ENCODE measurements at regions not wholly inside any gene's neighbourhood (a gene's known extent, or its start where the extent isn't known, plus 50 kb on each side); places are given as distances from the start of the nearest gene placed in this dataset.

GRCh38 chr1:190708418-190709057 lies 230.9 kb upstream of the BRINP3 start:
- 95% methylated on average over 4 of the region's 4 CpGs for WGBS (ENCODE audit: low lambda C conversion rate, missing lambda C conversion rate)

DNA sequence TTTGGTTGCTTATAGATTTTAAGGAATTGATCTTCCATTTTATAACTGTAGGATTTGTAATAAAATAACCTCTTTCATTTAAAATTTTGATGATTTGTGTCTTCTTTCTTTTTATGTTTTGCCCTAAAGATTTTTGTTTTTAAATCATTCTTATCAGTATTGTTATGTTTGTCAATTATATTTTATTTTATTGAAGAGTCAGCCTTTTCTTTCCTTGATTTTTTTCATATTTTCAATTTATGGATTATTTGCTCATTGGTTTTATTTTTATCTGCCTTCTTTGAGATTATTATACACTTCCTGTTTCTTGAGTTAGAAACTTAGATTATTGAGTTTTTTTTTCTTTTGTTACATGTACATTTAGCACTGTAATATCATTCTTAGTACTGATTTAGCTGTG lies 233.4 kb upstream of the BRINP3 start:
- TF ChIP-seq EZH2phosphoT487 (IDR thresholded peaks at IDR 0.05; ENCODE audit: low read depth, severe bottlenecking, unreplicated experiment), result no peak
- TF ChIP-seq, protein P1, sequence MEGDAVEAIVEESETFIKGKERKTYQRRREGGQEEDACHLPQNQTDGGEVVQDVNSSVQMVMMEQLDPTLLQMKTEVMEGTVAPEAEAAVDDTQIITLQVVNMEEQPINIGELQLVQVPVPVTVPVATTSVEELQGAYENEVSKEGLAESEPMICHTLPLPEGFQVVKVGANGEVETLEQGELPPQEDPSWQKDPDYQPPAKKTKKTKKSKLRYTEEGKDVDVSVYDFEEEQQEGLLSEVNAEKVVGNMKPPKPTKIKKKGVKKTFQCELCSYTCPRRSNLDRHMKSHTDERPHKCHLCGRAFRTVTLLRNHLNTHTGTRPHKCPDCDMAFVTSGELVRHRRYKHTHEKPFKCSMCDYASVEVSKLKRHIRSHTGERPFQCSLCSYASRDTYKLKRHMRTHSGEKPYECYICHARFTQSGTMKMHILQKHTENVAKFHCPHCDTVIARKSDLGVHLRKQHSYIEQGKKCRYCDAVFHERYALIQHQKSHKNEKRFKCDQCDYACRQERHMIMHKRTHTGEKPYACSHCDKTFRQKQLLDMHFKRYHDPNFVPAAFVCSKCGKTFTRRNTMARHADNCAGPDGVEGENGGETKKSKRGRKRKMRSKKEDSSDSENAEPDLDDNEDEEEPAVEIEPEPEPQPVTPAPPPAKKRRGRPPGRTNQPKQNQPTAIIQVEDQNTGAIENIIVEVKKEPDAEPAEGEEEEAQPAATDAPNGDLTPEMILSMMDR (IDR thresholded peaks at IDR 0.05; ENCODE audit: poor library complexity), result no peak
- no peak for TF ChIP-seq EZH2 (IDR thresholded peaks at IDR 0.05; ENCODE audit: borderline replicate concordance)
- no peak for DNase-seq (ENCODE audit: low spot score)
- no peak overlapping the region for H3K4me3 ChIP-seq

More at GRCh38 chr1:190708418-190709057, 230.9 kb upstream of the BRINP3 start:
- H3K36me3 ChIP-seq (replicated peaks; ENCODE audit: insufficient read depth, low read depth), result no peaks in the 10 kb centered on the region
- H3K4me1 ChIP-seq (ENCODE audit: insufficient read depth), result no peaks in the 10 kb centered on the region
- H3K4me3 ChIP-seq, result no peak overlapping the region
- H3K9me3 ChIP-seq (ENCODE audit: low read depth), result no peaks in the 10 kb centered on the region
- no peak for TF ChIP-seq EZH2 (IDR thresholded peaks at IDR 0.05; ENCODE audit: borderline replicate concordance)
- TF ChIP-seq, protein P1 (IDR thresholded peaks at IDR 0.05; ENCODE audit: poor library complexity), result no peak
- TF ChIP-seq EZH2phosphoT487 (IDR thresholded peaks at IDR 0.05; ENCODE audit: low read depth, severe bottlenecking, unreplicated experiment), result no peak
- no peaks in the 10 kb centered on the region for H4K20me1 ChIP-seq (ENCODE audit: insufficient read depth, poor library complexity, severe bottlenecking)
- no peak overlapping the region for H3K4me2 ChIP-seq
- no peak overlapping the region for H2AFZ ChIP-seq
- no peaks in the 10 kb centered on the region for H3K27me3 ChIP-seq
- DNase-seq (ENCODE audit: low spot score), result no peak
- H3K9me2 ChIP-seq (replicated peaks; ENCODE audit: insufficient read depth), result no peaks in the 10 kb centered on the region
- no peaks in the 10 kb centered on the region for H3K79me2 ChIP-seq
- H3K27ac ChIP-seq, result no peak overlapping the region

DNA sequence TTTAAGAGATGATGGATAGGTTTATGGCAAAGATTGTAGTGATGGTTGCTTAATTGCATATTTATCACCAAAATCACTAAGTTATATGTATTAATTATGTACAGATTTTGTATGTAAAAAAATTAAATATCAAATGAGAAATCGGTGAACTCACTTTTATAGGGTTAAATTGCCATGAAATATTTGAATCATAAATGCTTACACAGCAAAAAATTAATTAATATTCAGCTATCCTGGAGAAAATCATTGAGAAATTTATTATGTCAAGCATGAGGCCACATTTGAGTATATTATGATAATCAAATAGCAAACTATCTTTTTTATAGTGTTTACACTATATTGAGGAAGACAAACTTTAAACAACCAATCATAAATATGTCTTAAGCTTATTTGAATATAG lies 239.4 kb upstream of the BRINP3 start:
- TF ChIP-seq, protein P1 (IDR thresholded peaks at IDR 0.05; ENCODE audit: poor library complexity), result no peak
- TF ChIP-seq EZH2phosphoT487 (IDR thresholded peaks at IDR 0.05; ENCODE audit: low read depth, severe bottlenecking, unreplicated experiment) (no peak), EZH2 (IDR thresholded peaks at IDR 0.05; ENCODE audit: borderline replicate concordance) (no peak)
- no peak overlapping the region for H3K4me3 ChIP-seq
- no peaks in the 10 kb centered on the region for H3K4me1 ChIP-seq (ENCODE audit: insufficient read depth)
- H4K20me1 ChIP-seq (ENCODE audit: insufficient read depth, poor library complexity, severe bottlenecking), result no peaks in the 10 kb centered on the region
- no peak overlapping the region for H3K27ac ChIP-seq
- H3K79me2 ChIP-seq, result no peaks in the 10 kb centered on the region
- no peak for DNase-seq (ENCODE audit: low spot score)
- H3K9me2 ChIP-seq (replicated peaks; ENCODE audit: insufficient read depth), result no peaks in the 10 kb centered on the region
- H3K9me3 ChIP-seq (ENCODE audit: low read depth), result no peaks in the 10 kb centered on the region
- no peaks in the 10 kb centered on the region for H3K36me3 ChIP-seq (replicated peaks; ENCODE audit: insufficient read depth, low read depth)
- H3K27me3 ChIP-seq, result no peaks in the 10 kb centered on the region
- WGBS (ENCODE audit: low lambda C conversion rate, missing lambda C conversion rate), result 64% methylated on average over 1 of the region's 1 CpG
- H3K4me2 ChIP-seq, result no peak overlapping the region
- H2AFZ ChIP-seq, result no peak overlapping the region

More for the DNA sequence above, 233.4 kb upstream of the BRINP3 start:
- Histone ChIP-seq H2AFZ (no peak overlapping the region), H3K36me3 (replicated peaks; ENCODE audit: insufficient read depth, low read depth) (no peaks in the 10 kb centered on the region), H3K4me2 (no peak overlapping the region), H3K9me2 (replicated peaks; ENCODE audit: insufficient read depth) (no peaks in the 10 kb centered on the region), H3K9me3 (ENCODE audit: low read depth) (no peaks in the 10 kb centered on the region), H3K4me1 (ENCODE audit: insufficient read depth) (no peaks in the 10 kb centered on the region), H3K27ac (no peak overlapping the region), H4K20me1 (ENCODE audit: insufficient read depth, poor library complexity, severe bottlenecking) (no peaks in the 10 kb centered on the region), H3K79me2 (no peaks in the 10 kb centered on the region), H3K27me3 (no peaks in the 10 kb centered on the region)
